ENCODE measurements at regions not wholly inside any gene's neighbourhood (a gene's known extent, or its start where the extent isn't known, plus 50 kb on each side); places are given as distances from the start of the nearest gene placed in this dataset.

GRCh38 chr4:170990989-170991589 is 822.1 kb upstream of the GALNTL6 start:
- H4K20me1 ChIP-seq (replicated peaks; ENCODE audit: control insufficient read depth, insufficient read depth, low read length), result no peaks in the 10 kb centered on the region
- ChIA-PET POLR2A (no interaction called here), CTCF (ENCODE audit: low intra/inter-chr PET ratio) (no interaction called here)
- BruUV-seq (replicated peaks), result no TSS peak
- no peak overlapping the region for H2AFZ ChIP-seq (ENCODE audit: low read depth, low read length)
- TF ChIP-seq LARP7 (IDR thresholded peaks at IDR 0.05) (no peak), RAD21 (CRISPR knock-in tag; conservative IDR thresholded peaks at IDR 0.05 in 1 of 2, IDR thresholded peaks at IDR 0.05 in 1 of 2) (peak in 1 of 2 experiments; percentile 17; a peak in 1 of 4 replicates)
- TF ChIP-seq, protein P1, sequence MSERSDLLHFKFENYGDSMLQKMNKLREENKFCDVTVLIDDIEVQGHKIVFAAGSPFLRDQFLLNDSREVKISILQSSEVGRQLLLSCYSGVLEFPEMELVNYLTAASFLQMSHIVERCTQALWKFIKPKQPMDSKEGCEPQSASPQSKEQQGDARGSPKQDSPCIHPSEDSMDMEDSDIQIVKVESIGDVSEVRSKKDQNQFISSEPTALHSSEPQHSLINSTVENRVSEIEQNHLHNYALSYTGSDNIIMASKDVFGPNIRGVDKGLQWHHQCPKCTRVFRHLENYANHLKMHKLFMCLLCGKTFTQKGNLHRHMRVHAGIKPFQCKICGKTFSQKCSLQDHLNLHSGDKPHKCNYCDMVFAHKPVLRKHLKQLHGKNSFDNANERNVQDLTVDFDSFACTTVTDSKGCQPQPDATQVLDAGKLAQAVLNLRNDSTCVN (CRISPR knock-in tag; IDR thresholded peaks at IDR 0.05), result no peak
- no peaks in the 10 kb centered on the region for H3K79me2 ChIP-seq (ENCODE audit: control insufficient read depth, insufficient read depth, low read length)
- no peaks in the 10 kb centered on the region for H3K9me3 ChIP-seq (replicated peaks; ENCODE audit: control insufficient read depth, insufficient read depth, low read depth, low read length)
- H3K9ac ChIP-seq (ENCODE audit: insufficient read depth in 1 of 2, low read depth in 2 of 2, low read length in 2 of 2), result no peak overlapping the region
- no peaks in the 10 kb centered on the region for H3K9me1 ChIP-seq (ENCODE audit: control insufficient read depth, insufficient read depth, low read length)
- no peak for ATAC-seq
- in situ Hi-C loops (cut with MboI) (no loop called here), intact Hi-C loops (cut with micrococcal nuclease) (no loop called here)
- H3K36me3 ChIP-seq (ENCODE audit: control insufficient read depth, insufficient read depth, low read length), result no peaks in the 10 kb centered on the region
- H3K4me2 ChIP-seq (ENCODE audit: insufficient read depth, low read length), result no peak overlapping the region
- peak in 1 of 4 experiments; percentile 8 for DNase-seq (ENCODE audit: extremely low read depth in 1 of 4, low spot score in 3 of 4)
- no peaks in the 10 kb centered on the region for H3K4me1 ChIP-seq (replicated peaks in 1 of 2; ENCODE audit: control insufficient read depth in 2 of 2, insufficient read depth in 2 of 2, low read length in 2 of 2)
- FAIRE-seq, result no peak
- H3K27me3 ChIP-seq (ENCODE audit: control insufficient read depth in 2 of 2, insufficient read depth in 2 of 2, low read length in 2 of 2), result no peaks in the 10 kb centered on the region
- H3K27ac ChIP-seq (ENCODE audit: extremely low read depth, low read depth, low read length), result no peak overlapping the region
- no peak overlapping the region for H3K4me3 ChIP-seq
- under 1% methylated on average over 8 of the region's 8 CpGs for WGBS (ENCODE audit: insufficient coverage, low coverage, missing lambda C conversion rate)

DNA sequence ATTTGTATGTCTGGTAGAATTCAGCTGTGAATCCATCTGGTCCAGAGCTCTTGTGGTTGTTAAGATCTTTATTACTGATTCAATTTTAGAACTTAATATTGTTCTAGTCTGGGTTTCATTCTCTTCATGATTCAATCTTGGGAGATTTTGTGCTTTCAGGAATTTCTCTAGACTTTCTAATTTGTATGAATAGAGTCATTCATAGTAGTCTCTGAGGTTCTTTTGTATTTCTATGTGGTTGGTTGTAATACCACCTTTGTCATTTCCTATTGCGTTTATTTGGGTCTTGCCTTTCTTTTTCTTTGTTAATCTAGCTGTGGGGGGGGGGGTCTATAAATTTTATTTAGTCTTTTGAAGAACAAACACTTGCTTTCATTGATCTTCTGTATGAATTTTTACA is 824.8 kb upstream of the GALNTL6 start:
- H4K20me1 ChIP-seq (replicated peaks; ENCODE audit: control insufficient read depth, insufficient read depth, low read length), result no peaks in the 10 kb centered on the region
- H3K9me1 ChIP-seq (ENCODE audit: control insufficient read depth, insufficient read depth, low read length), result no peaks in the 10 kb centered on the region
- no peak for ATAC-seq
- 0% methylated on average over 1 of the region's 1 CpG for WGBS (ENCODE audit: insufficient coverage, low coverage, missing lambda C conversion rate)
- CTCF ChIA-PET (ENCODE audit: low intra/inter-chr PET ratio), result no interaction called here
- H2AFZ ChIP-seq (ENCODE audit: low read depth, low read length), result no peak overlapping the region
- no peaks in the 10 kb centered on the region for H3K4me1 ChIP-seq (replicated peaks in 1 of 2; ENCODE audit: control insufficient read depth in 2 of 2, insufficient read depth in 2 of 2, low read length in 2 of 2)
- no peak overlapping the region for H3K4me3 ChIP-seq
- intact Hi-C loops (cut with micrococcal nuclease), result no loop called here
- H3K27ac ChIP-seq (ENCODE audit: extremely low read depth, low read depth, low read length), result no peak overlapping the region
- H3K9me3 ChIP-seq (replicated peaks; ENCODE audit: control insufficient read depth, insufficient read depth, low read depth, low read length), result no peaks in the 10 kb centered on the region
- FAIRE-seq, result no peak
- H3K9ac ChIP-seq (ENCODE audit: insufficient read depth in 1 of 2, low read depth in 2 of 2, low read length in 2 of 2), result no peak overlapping the region
- H3K4me2 ChIP-seq (ENCODE audit: insufficient read depth, low read length), result no peak overlapping the region
- no peaks in the 10 kb centered on the region for H3K27me3 ChIP-seq (ENCODE audit: control insufficient read depth in 2 of 2, insufficient read depth in 2 of 2, low read length in 2 of 2)
- no peaks in the 10 kb centered on the region for H3K79me2 ChIP-seq (ENCODE audit: control insufficient read depth, insufficient read depth, low read length)
- no peak for DNase-seq (ENCODE audit: extremely low read depth in 1 of 4, low spot score in 3 of 4)
- H3K36me3 ChIP-seq (ENCODE audit: control insufficient read depth, insufficient read depth, low read length), result no peaks in the 10 kb centered on the region
- no TSS peak for BruUV-seq (replicated peaks)
- POLR2A ChIA-PET, result no interaction called here
- in situ Hi-C loops (cut with MboI), result no loop called here
- TF ChIP-seq ZNF134 (CRISPR knock-in tag; conservative IDR thresholded peaks at IDR 0.05) (no peak), CBFB (CRISPR knock-in tag; IDR thresholded peaks at IDR 0.05) (no peak), BRD4 (IDR thresholded peaks at IDR 0.05) (no peak)
- TF ChIP-seq, protein P2, sequence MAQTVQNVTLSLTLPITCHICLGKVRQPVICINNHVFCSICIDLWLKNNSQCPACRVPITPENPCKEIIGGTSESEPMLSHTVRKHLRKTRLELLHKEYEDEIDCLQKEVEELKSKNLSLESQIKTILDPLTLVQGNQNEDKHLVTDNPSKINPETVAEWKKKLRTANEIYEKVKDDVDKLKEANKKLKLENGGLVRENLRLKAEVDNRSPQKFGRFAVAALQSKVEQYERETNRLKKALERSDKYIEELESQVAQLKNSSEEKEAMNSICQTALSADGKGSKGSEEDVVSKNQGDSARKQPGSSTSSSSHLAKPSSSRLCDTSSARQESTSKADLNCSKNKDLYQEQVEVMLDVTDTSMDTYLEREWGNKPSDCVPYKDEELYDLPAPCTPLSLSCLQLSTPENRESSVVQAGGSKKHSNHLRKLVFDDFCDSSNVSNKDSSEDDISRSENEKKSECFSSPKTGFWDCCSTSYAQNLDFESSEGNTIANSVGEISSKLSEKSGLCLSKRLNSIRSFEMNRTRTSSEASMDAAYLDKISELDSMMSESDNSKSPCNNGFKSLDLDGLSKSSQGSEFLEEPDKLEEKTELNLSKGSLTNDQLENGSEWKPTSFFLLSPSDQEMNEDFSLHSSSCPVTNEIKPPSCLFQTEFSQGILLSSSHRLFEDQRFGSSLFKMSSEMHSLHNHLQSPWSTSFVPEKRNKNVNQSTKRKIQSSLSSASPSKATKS (CRISPR knock-in tag; IDR thresholded peaks at IDR 0.05), result no peak
- TF ChIP-seq, protein P3, sequence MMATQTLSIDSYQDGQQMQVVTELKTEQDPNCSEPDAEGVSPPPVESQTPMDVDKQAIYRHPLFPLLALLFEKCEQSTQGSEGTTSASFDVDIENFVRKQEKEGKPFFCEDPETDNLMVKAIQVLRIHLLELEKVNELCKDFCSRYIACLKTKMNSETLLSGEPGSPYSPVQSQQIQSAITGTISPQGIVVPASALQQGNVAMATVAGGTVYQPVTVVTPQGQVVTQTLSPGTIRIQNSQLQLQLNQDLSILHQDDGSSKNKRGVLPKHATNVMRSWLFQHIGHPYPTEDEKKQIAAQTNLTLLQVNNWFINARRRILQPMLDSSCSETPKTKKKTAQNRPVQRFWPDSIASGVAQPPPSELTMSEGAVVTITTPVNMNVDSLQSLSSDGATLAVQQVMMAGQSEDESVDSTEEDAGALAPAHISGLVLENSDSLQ (IDR thresholded peaks at IDR 0.05), result no peak
- TF ChIP-seq, protein P4, sequence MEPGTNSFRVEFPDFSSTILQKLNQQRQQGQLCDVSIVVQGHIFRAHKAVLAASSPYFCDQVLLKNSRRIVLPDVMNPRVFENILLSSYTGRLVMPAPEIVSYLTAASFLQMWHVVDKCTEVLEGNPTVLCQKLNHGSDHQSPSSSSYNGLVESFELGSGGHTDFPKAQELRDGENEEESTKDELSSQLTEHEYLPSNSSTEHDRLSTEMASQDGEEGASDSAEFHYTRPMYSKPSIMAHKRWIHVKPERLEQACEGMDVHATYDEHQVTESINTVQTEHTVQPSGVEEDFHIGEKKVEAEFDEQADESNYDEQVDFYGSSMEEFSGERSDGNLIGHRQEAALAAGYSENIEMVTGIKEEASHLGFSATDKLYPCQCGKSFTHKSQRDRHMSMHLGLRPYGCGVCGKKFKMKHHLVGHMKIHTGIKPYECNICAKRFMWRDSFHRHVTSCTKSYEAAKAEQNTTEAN (CRISPR knock-in tag; IDR thresholded peaks at IDR 0.05), result no peak
- TF ChIP-seq, protein P5, sequence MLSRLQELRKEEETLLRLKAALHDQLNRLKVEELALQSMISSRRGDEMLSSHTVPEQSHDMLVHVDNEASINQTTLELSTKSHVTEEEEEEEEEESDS (CRISPR knock-in tag; IDR thresholded peaks at IDR 0.05), result no peak

Data from K562 (cell line).